HEK293 (cell line): ENCODE measurements at regions not wholly inside any gene's neighbourhood (a gene's known extent, or its start where the extent isn't known, plus 50 kb on each side); places are given as distances from the start of the nearest gene placed in this dataset.
"Not testable (repeated sequence)": the region's sequence is repeated elsewhere in the genome, so short reads cannot be mapped to it uniquely, and the experiment has no call there.

Experiments
- CTCF ChIA-PET: fragments of 350-600 bp; formaldehyde crosslinking; extraction: SDS; loops from one replicate; lab custom pipeline; 2021; ENCODE audit warnings: antibody characterized with exemption; lab: Yijun Ruan, JAX
- POLR2A ChIA-PET: fragments of 300-600 bp; formaldehyde crosslinking; extraction: SDS; loops from one replicate; lab custom pipeline; 2020; ENCODE audit warnings: antibody characterized with exemption, inconsistent platforms; lab: Yijun Ruan, JAX
- H3K27ac ChIP-seq: fragments of 200-500 bp; sonication (Bioruptor generic); 2 replicates; pipeline ENCODE4 v1.5.1; 2014; ENCODE audit warnings: low read depth, low read length, control low read depth, inconsistent platforms; ENCODE audit errors: extremely low read depth
- H3K36me3 ChIP-seq, 2 experiments: fragments of 200-500 bp in 1 of 2; sonication (Bioruptor generic) in 1 of 2; 1 replicate in 1 of 2; 2 replicates in 1 of 2; pipeline ENCODE4 v1.5.1; 2014 to 2017; ENCODE audit warnings: inconsistent platforms in 2 of 2, low read length in 2 of 2; ENCODE audit not compliant: control insufficient read depth in 2 of 2, insufficient read depth in 1 of 2
- H3K4me1 ChIP-seq: fragments of 200-500 bp; sonication (Bioruptor generic); 2 replicates; pipeline ENCODE4 v1.5.1; 2014; ENCODE audit warnings: mild to moderate bottlenecking, low read length, inconsistent platforms; ENCODE audit not compliant: control insufficient read depth, insufficient read depth
- H3K4me3 ChIP-seq: 2 replicates; pipeline ENCODE4 v1.5.1; 2011; ENCODE audit warnings: low read depth, mild to moderate bottlenecking, control low read depth, low read length, moderate library complexity
- H3K9me3 ChIP-seq: fragments of 200-500 bp; sonication (Bioruptor generic); 2 replicates; pipeline ENCODE4 v1.5.1; 2014; ENCODE audit warnings: low read depth, low read length, inconsistent platforms; ENCODE audit not compliant: control insufficient read depth, insufficient read depth
- BCL6B ChIP-seq: fragments of 450-650 bp; formaldehyde crosslinking; IDR thresholded peaks from 2 replicates; pipeline ENCODE4 v1.5.1; 2017; ENCODE audit warnings: missing biosample characterization, missing genetic modification characterization
- GLI2 ChIP-seq: fragments of 450-650 bp; formaldehyde crosslinking; IDR thresholded peaks from 2 replicates; pipeline ENCODE4; 2017; ENCODE audit warnings: missing biosample characterization, missing genetic modification characterization, low read depth, borderline replicate concordance
- PRDM1 ChIP-seq: fragments of 450-650 bp; formaldehyde crosslinking; IDR thresholded peaks from 2 replicates; pipeline ENCODE4; 2016; ENCODE audit warnings: missing biosample characterization, missing genetic modification characterization
- PRDM2 ChIP-seq: fragments of 450-650 bp; formaldehyde crosslinking; IDR thresholded peaks from 2 replicates; pipeline ENCODE4 v1.5.1; 2016; ENCODE audit warnings: missing biosample characterization, missing genetic modification characterization, borderline replicate concordance
- REST ChIP-seq: fragments of 450-650 bp; formaldehyde crosslinking; IDR thresholded peaks from 2 replicates; pipeline ENCODE4 v1.5.1; 2016; ENCODE audit warnings: missing biosample characterization, missing genetic modification characterization
- SP2 ChIP-seq: fragments of 450-650 bp; formaldehyde crosslinking; IDR thresholded peaks from 2 replicates; pipeline ENCODE4 v1.5.1; 2016; ENCODE audit warnings: missing biosample characterization, missing genetic modification characterization
- ZNF132 ChIP-seq: fragments of 450-650 bp; formaldehyde crosslinking; IDR thresholded peaks from 2 replicates; pipeline ENCODE4 v1.5.1; 2017; ENCODE audit warnings: missing biosample characterization, missing genetic modification characterization, borderline replicate concordance
- ZNF133 ChIP-seq: fragments of 450-650 bp; formaldehyde crosslinking; IDR thresholded peaks from 2 replicates; pipeline ENCODE4 v1.5.1; 2016; ENCODE audit warnings: missing biosample characterization, missing genetic modification characterization
- ZNF223 ChIP-seq: fragments of 450-650 bp; formaldehyde crosslinking; IDR thresholded peaks from 2 replicates; pipeline ENCODE4 v1.5.1; 2016; ENCODE audit warnings: missing biosample characterization, missing genetic modification characterization
- ZNF26 ChIP-seq: fragments of 450-650 bp; formaldehyde crosslinking; IDR thresholded peaks from 2 replicates; pipeline ENCODE4 v1.5.1; 2016; ENCODE audit warnings: missing biosample characterization, missing genetic modification characterization
- ZNF292 ChIP-seq: fragments of 450-650 bp; formaldehyde crosslinking; IDR thresholded peaks from 2 replicates; pipeline ENCODE4 v1.5.1; 2016; ENCODE audit warnings: low read depth, missing biosample characterization, missing genetic modification characterization, borderline replicate concordance
- ZNF488 ChIP-seq: fragments of 450-650 bp; formaldehyde crosslinking; IDR thresholded peaks from 2 replicates; pipeline ENCODE4 v1.5.1; 2016; ENCODE audit warnings: missing biosample characterization, missing genetic modification characterization
- ZNF626 ChIP-seq: fragments of 450-650 bp; sonication (Bioruptor Pico); formaldehyde crosslinking; IDR thresholded peaks from 2 replicates; pipeline ENCODE4 v1.5.1; 2018; ENCODE audit warnings: missing biosample characterization, missing genetic modification characterization, inconsistent platforms
- ZSCAN23 ChIP-seq: fragments of 450-650 bp; formaldehyde crosslinking; IDR thresholded peaks from 2 replicates; pipeline ENCODE4 v1.5.1; 2016; ENCODE audit warnings: missing biosample characterization, missing genetic modification characterization
- ZSCAN5A ChIP-seq: fragments of 450-650 bp; formaldehyde crosslinking; IDR thresholded peaks from 2 replicates; pipeline ENCODE4 v1.5.1; 2016; ENCODE audit warnings: missing biosample characterization, missing genetic modification characterization

- H3K36me3 ChIP-seq: no peaks in the 10 kb centered on the region
- TF ChIP-seq ZNF626 (tag by site-specific recombination) (no peak), ZNF292 (no peak), ZNF133 (no peak), ZNF26 (tag by site-specific recombination) (no peak), ZNF132 (tag by site-specific recombination) (no peak), SP2 (tag by site-specific recombination) (no peak), GLI2 (no peak), PRDM1 (no peak), ZNF223 (tag by site-specific recombination) (no peak), ZNF488 (tag by site-specific recombination) (no peak)
- no peak overlapping the region for H3K4me3 ChIP-seq
- ChIA-PET POLR2A (interaction anchor here (0.5 kb wide), 1 partner anchor 522 kb away, joined by 4 read pairs; no protein-coding TSS in a partner anchor), CTCF (no interaction called here)
- H3K4me1 ChIP-seq: no peaks in the 10 kb centered on the region
- H3K9me3 ChIP-seq: no peaks in the 10 kb centered on the region; the same call in none of the 2 replicates
- no peak overlapping the region for H3K27ac ChIP-seq
Observed at GRCh38 chr5:172508471-172509404, 54.4 kb upstream of the SH3PXD2B start.

- H3K36me3 ChIP-seq, H3K4me1 ChIP-seq, H3K4me3 ChIP-seq, H3K27ac ChIP-seq, H3K9me3 ChIP-seq, POLR2A ChIA-PET: not testable (repeated sequence)
- CTCF ChIA-PET: interaction anchor here (0.7 kb wide), 1 partner anchor 44 kb away, joined by 3 read pairs; no protein-coding TSS in a partner anchor
Observed at GRCh38 chr5:172507485-172507884, 53.2 kb upstream of the SH3PXD2B start.

GRCh38 chr5:172506921-172507320 is 52.6 kb upstream of the SH3PXD2B start:
- POLR2A ChIA-PET: no interaction called here
- TF ChIP-seq ZSCAN23 (no peak), ZSCAN5A (no peak), REST (tag by site-specific recombination) (no peak), BCL6B (tag by site-specific recombination) (no peak), PRDM2 (tag by site-specific recombination) (no peak)

More at GRCh38 chr5:172506921-172507320, 52.6 kb upstream of the SH3PXD2B start:
- CTCF ChIA-PET: no interaction called here
- Histone ChIP-seq H3K4me3 (no peak overlapping the region), H3K27ac (no peak overlapping the region), H3K9me3 (no peaks in the 10 kb centered on the region; the same call in 1 of the 2 replicates), H3K36me3 (no peaks in the 10 kb centered on the region), H3K4me1 (no peaks in the 10 kb centered on the region)
